K562 (cell line): ENCODE measurements at regions not wholly inside any gene's neighbourhood (a gene's known extent, or its start where the extent isn't known, plus 50 kb on each side); places are given as distances from the start of the nearest gene placed in this dataset.

Experiments
- ATAC-seq: fragments of 200-7000 bp; cut with Tn5 transposase; 3 replicates; pipeline ENCODE4 v1.9.1; 2020; ENCODE audit warnings: moderate library complexity
- BruUV-seq: library from RNA; stranded (reverse); fragments of 400-500 nt; replicated peaks from 2 replicates; lab custom pipeline; 2021; lab: Mats Ljungman, UMichigan
- CTCF ChIA-PET: fragments of 300-600 bp; formaldehyde crosslinking; extraction: SDS; loops from one replicate; lab custom pipeline; 2021; ENCODE audit warnings: low intra/inter-chr PET ratio; lab: Yijun Ruan, JAX
- POLR2A ChIA-PET: fragments of 300-600, 350-650 bp; sonication (Branson Sonifier 250); formaldehyde crosslinking; extraction: SDS; loops from one replicate; lab custom pipeline; 2021; ENCODE audit warnings: antibody characterized with exemption, inconsistent platforms; lab: Yijun Ruan, JAX
- DNase-seq, 4 experiments: peaks; one replicate each; pipeline versions ENCODE4 v3.0.0 to v3.0.0-alpha.2; 2011 to 2018; ENCODE audit warnings: low spot score in 3 of 4, mixed read lengths in 3 of 4; ENCODE audit errors: extremely low read depth in 1 of 4
- FAIRE-seq: peaks from 2 replicates; lab custom pipeline; 2011; peaks lifted over from hg19 to GRCh38; lab: Jason Lieb, UNC
- H2AFZ ChIP-seq: 2 replicates; pipeline ENCODE4 v1.6.0; 2011; ENCODE audit warnings: low read depth, low read length, control low read depth, inconsistent platforms
- H3K27ac ChIP-seq: fragments of 200-600 bp; 3 replicates; pipeline ENCODE4 v1.8.0; 2011; ENCODE audit warnings: low read depth, mild to moderate bottlenecking, control low read depth, inconsistent platforms, low read length, moderate library complexity, mixed read lengths; ENCODE audit errors: extremely low read depth
- H3K27me3 ChIP-seq, 2 experiments: fragments of 300-600 bp in 1 of 2; 2 replicates in 1 of 2; 3 replicates in 1 of 2; pipeline versions ENCODE4 v1.6.0 to v1.8.0; 2011; ENCODE audit warnings: inconsistent platforms in 2 of 2, low read length in 2 of 2, mild to moderate bottlenecking in 1 of 2, mixed read lengths in 1 of 2, moderate library complexity in 1 of 2; ENCODE audit not compliant: control insufficient read depth in 2 of 2, insufficient read depth in 2 of 2
- H3K36me3 ChIP-seq: fragments of 300-600 bp; 3 replicates; pipeline ENCODE4 v1.8.0; 2011; ENCODE audit warnings: mild to moderate bottlenecking, low read length, inconsistent platforms; ENCODE audit not compliant: control insufficient read depth, insufficient read depth
- H3K4me1 ChIP-seq, 2 experiments: fragments of 200-600 bp in 1 of 2; replicated peaks in 1 of 2; 2 replicates in 1 of 2; 3 replicates in 1 of 2; pipeline versions ENCODE4 v1.5.1 to v1.8.0; 2011; ENCODE audit warnings: inconsistent platforms in 2 of 2, low read length in 2 of 2, mild to moderate bottlenecking in 1 of 2, mixed read lengths in 1 of 2, moderate library complexity in 1 of 2; ENCODE audit not compliant: control insufficient read depth in 2 of 2, insufficient read depth in 2 of 2
- H3K4me2 ChIP-seq: 2 replicates; pipeline ENCODE4 v1.6.1; 2011; ENCODE audit warnings: low read length, control low read depth, inconsistent platforms, mixed read lengths; ENCODE audit not compliant: insufficient read depth
- H3K4me3 ChIP-seq: fragments of 200-600 bp; sonication (generic), shearing (Covaris generic); 2 replicates; pipeline ENCODE4 v1.5.1; 2016; ENCODE audit warnings: control low read depth, inconsistent platforms
- H3K79me2 ChIP-seq: fragments of 200-600 bp; 3 replicates; pipeline ENCODE4 v1.8.0; 2011; ENCODE audit warnings: low read length, inconsistent platforms; ENCODE audit not compliant: control insufficient read depth, insufficient read depth
- H3K9ac ChIP-seq, 2 experiments: 2 replicates each; pipeline versions ENCODE4 v1.6.0 to v1.6.1; 2011; ENCODE audit warnings: low read depth in 2 of 2, low read length in 2 of 2, control low read depth in 1 of 2, inconsistent platforms in 1 of 2, mild to moderate bottlenecking in 1 of 2, mixed read lengths in 1 of 2; ENCODE audit not compliant: insufficient read depth in 1 of 2
- H3K9me1 ChIP-seq: one replicate; pipeline ENCODE4 v1.6.0; 2011; ENCODE audit warnings: inconsistent platforms, mild to moderate bottlenecking, low read length, moderate library complexity; ENCODE audit not compliant: control insufficient read depth, insufficient read depth
- H3K9me3 ChIP-seq: replicated peaks from 2 replicates; pipeline ENCODE4 v1.5.1; 2011; ENCODE audit warnings: low read depth, low read length, inconsistent platforms; ENCODE audit not compliant: control insufficient read depth, insufficient read depth
- H4K20me1 ChIP-seq: replicated peaks from 2 replicates; pipeline ENCODE4 v1.6.1; 2011; ENCODE audit warnings: low read length, inconsistent platforms, mixed read lengths; ENCODE audit not compliant: control insufficient read depth, insufficient read depth
- FOXA3 ChIP-seq, 2 experiments: fragments of 450-650 bp in 1 of 2; sonication (generic) in 1 of 2; formaldehyde crosslinking; IDR thresholded peaks in 1 of 2; conservative IDR thresholded peaks in 1 of 2; 2 replicates each; pipeline versions ENCODE4 v1.4.0 to v1.8.0; 2020 to 2022; ENCODE audit warnings: mild to moderate bottlenecking in 2 of 2, missing genetic modification reagents in 1 of 2
- PBX2 ChIP-seq, 2 experiments: IDR thresholded peaks in 1 of 2; conservative IDR thresholded peaks in 1 of 2; 2 replicates each; pipeline ENCODE4 v1.6.1; 2016; ENCODE audit warnings: low read depth in 2 of 2, mild to moderate bottlenecking in 1 of 2, missing compliant biosample characterization in 1 of 2, missing genetic modification characterization in 1 of 2, moderate library complexity in 1 of 2
- RBM25 ChIP-seq: fragments of 200-400 bp; formaldehyde crosslinking; IDR thresholded peaks from 2 replicates; pipeline ENCODE4 v1.6.1; 2018; ENCODE audit warnings: low read length, low read depth, moderate library complexity; ENCODE audit not compliant: severe bottlenecking
- WGBS: fragments of 100-300 bp; shearing (Covaris generic); methylation state at CpG from one replicate; pipeline ENCODE4 v1.1.6; 2016; ENCODE audit warnings: low coverage, mixed read lengths; ENCODE audit not compliant: insufficient coverage; ENCODE audit errors: missing lambda C conversion rate; 5-methylcytosine and 5-hydroxymethylcytosine counted together
- in situ Hi-C: fragments of 300-500 bp; cut with MboI; formaldehyde crosslinking; loops from 4 replicates; pipeline ENCODE4 v1.15.0; 2018; ENCODE audit warnings: inconsistent platforms, mixed read lengths
- intact Hi-C: fragments of 100-400 bp; cut with micrococcal nuclease; formaldehyde crosslinking; loops from 2 replicates; pipeline ENCODE4 v1.14.2; 2022

GRCh38 chr10:121183707-121184106 is 332.5 kb downstream of the WDR11 start:
- Histone ChIP-seq H3K9ac (no peak overlapping the region), H3K27ac (no peak overlapping the region), H3K4me1 (no peaks in the 10 kb centered on the region), H3K4me2 (no peak overlapping the region), H3K27me3 (no peaks in the 10 kb centered on the region; a peak in 1 of 5 replicates), H4K20me1 (no peaks in the 10 kb centered on the region), H2AFZ (no peak overlapping the region), H3K36me3 (no peaks in the 10 kb centered on the region), H3K9me1 (no peaks in the 10 kb centered on the region), H3K9me3 (no peaks in the 10 kb centered on the region), H3K79me2 (no peaks in the 10 kb centered on the region), H3K4me3 (no peak overlapping the region)
- DNase-seq (no peak), ATAC-seq (no peak), FAIRE-seq (no peak)
- in situ Hi-C loops: no loop called here
- intact Hi-C loops: no loop called here
- CTCF ChIA-PET: no interaction called here
- no TSS peak for BruUV-seq
- 0% methylated on average over 1 of the region's 1 CpG for WGBS
- TF ChIP-seq FOXA3 (CRISPR knock-in tag; conservative IDR thresholded peaks at IDR 0.05 in 1 of 2, IDR thresholded peaks at IDR 0.05 in 1 of 2) (no peak), PBX2 (CRISPR knock-in tag; IDR thresholded peaks at IDR 0.05; ENCODE audit: low read depth) (no peak), PBX2 (tag; conservative IDR thresholded peaks at IDR 0.05; ENCODE audit: low read depth) (no peak), RBM25 (no peak)
- POLR2A ChIA-PET: no interaction called here
